ENCODE measurements at regions not wholly inside any gene's neighbourhood (a gene's known extent, or its start where the extent isn't known, plus 50 kb on each side); places are given as distances from the start of the nearest gene placed in this dataset.
"Not testable (repeated sequence)": the region's sequence is repeated elsewhere in the genome, so short reads cannot be mapped to it uniquely, and the experiment has no call there.

GRCh38 chr12:32010631-32011336, 51.6 kb downstream of the RESF1 start:
- TF ChIP-seq CTCF (conservative IDR thresholded peaks at IDR 0.05; ENCODE audit: low read depth, low read length): no peak
- no peak for DNase-seq (ENCODE audit: low read depth)
- no peak overlapping the region for H3K4me3 ChIP-seq (ENCODE audit: low read depth, low read length)

GRCh38 chr12:32012249-32012785, 53.1 kb downstream of the RESF1 start:
- H3K4me3 ChIP-seq (ENCODE audit: low read depth, low read length): no peak overlapping the region
- no peak for TF ChIP-seq CTCF (conservative IDR thresholded peaks at IDR 0.05; ENCODE audit: low read depth, low read length)
- no peak for DNase-seq (ENCODE audit: low read depth)

- no peak overlapping the region for H3K4me3 ChIP-seq (ENCODE audit: low read depth, low read length)
- no peak for TF ChIP-seq CTCF (conservative IDR thresholded peaks at IDR 0.05; ENCODE audit: low read depth, low read length)
- DNase-seq (ENCODE audit: low read depth): no peak
Measured at GRCh38 chr12:32015036-32015435, 55.8 kb downstream of the RESF1 start.

- TF ChIP-seq CTCF (conservative IDR thresholded peaks at IDR 0.05; ENCODE audit: low read depth, low read length): no peak
- no peak overlapping the region for H3K4me3 ChIP-seq (ENCODE audit: low read depth, low read length)
- no peak for DNase-seq (ENCODE audit: low read depth)
Measured at GRCh38 chr12:32016680-32017482, 57.7 kb downstream of the RESF1 start.

GRCh38 chr12:32021346-32021773, 62.1 kb downstream of the RESF1 start:
- TF ChIP-seq CTCF (conservative IDR thresholded peaks at IDR 0.05; ENCODE audit: low read depth, low read length): no peak
- H3K4me3 ChIP-seq (ENCODE audit: low read depth, low read length): no peak overlapping the region
- no peak for DNase-seq (ENCODE audit: low read depth)

GRCh38 chr12:32022387-32022786, 63.2 kb downstream of the RESF1 start:
- DNase-seq (ENCODE audit: low read depth): not testable (repeated sequence)

GRCh38 chr12:32023861-32024260, 64.6 kb downstream of the RESF1 start:
- H3K4me3 ChIP-seq (ENCODE audit: low read depth, low read length); DNase-seq (ENCODE audit: low read depth): not testable (repeated sequence)

More at GRCh38 chr12:32022387-32022786, 63.2 kb downstream of the RESF1 start:
- not testable (repeated sequence) for H3K4me3 ChIP-seq (ENCODE audit: low read depth, low read length)

Data from choroid plexus epithelial cell (primary cell).